H1 (cell line): ENCODE measurements at regions not wholly inside any gene's neighbourhood (a gene's known extent, or its start where the extent isn't known, plus 50 kb on each side); places are given as distances from the start of the nearest gene placed in this dataset.
"Not testable (repeated sequence)": the region's sequence is repeated elsewhere in the genome, so short reads cannot be mapped to it uniquely, and the experiment has no call there.

Source experiments
- CTCF ChIA-PET: fragments of 300-600 bp; sonication (Branson Sonifier 250); formaldehyde crosslinking; loops from one replicate; lab custom pipeline; 2021; ENCODE audit not compliant: partially characterized antibody; lab: Charles Lee
- POLR2A ChIA-PET: fragments of 300-600 bp; sonication (Branson Sonifier 250); formaldehyde crosslinking; loops from one replicate; lab custom pipeline; 2021; ENCODE audit warnings: inconsistent platforms; ENCODE audit not compliant: partially characterized antibody; lab: Charles Lee
- DNase-seq, 2 experiments: peaks; one replicate each; pipeline versions ENCODE4 v3.0.0 to v3.0.0-alpha.2; 2010 to 2022; ENCODE audit warnings: low spot score in 2 of 2, low read depth in 1 of 2, mixed read lengths in 1 of 2
- FAIRE-seq: peaks from 2 replicates; lab custom pipeline; 2011; peaks lifted over from hg19 to GRCh38; lab: Jason Lieb, UNC
- H2AFZ ChIP-seq: 2 replicates; pipeline ENCODE4 v1.8.1; 2012; ENCODE audit warnings: low read length, inconsistent platforms
- H2AK5ac ChIP-seq: 2 replicates; pipeline ENCODE4 v1.6.1; 2013; ENCODE audit warnings: low read depth, low read length
- H2BK120ac ChIP-seq: replicated peaks from 2 replicates; pipeline ENCODE3; 2013; ENCODE audit warnings: low read depth, low read length, inconsistent platforms
- H2BK12ac ChIP-seq: 2 replicates; pipeline ENCODE4 v1.6.1; 2013; ENCODE audit warnings: low read depth, low read length
- H2BK15ac ChIP-seq: 2 replicates; pipeline ENCODE4 v1.6.1; 2013; ENCODE audit warnings: low read length
- H2BK20ac ChIP-seq: 2 replicates; pipeline ENCODE4 v1.6.1; 2013; ENCODE audit warnings: low read length
- H2BK5ac ChIP-seq: 2 replicates; pipeline ENCODE4 v1.6.1; 2013; ENCODE audit warnings: low read depth, low read length
- H3K14ac ChIP-seq: 2 replicates; pipeline ENCODE4 v1.6.1; 2013; ENCODE audit warnings: inconsistent platforms; ENCODE audit not compliant: insufficient read length
- H3K18ac ChIP-seq: 2 replicates; pipeline ENCODE4 v1.6.1; 2013; ENCODE audit warnings: low read length; ENCODE audit errors: extremely low read depth
- H3K23ac ChIP-seq: 2 replicates; pipeline ENCODE4 v1.6.1; 2013; ENCODE audit warnings: inconsistent platforms; ENCODE audit not compliant: insufficient read length
- H3K23me2 ChIP-seq: 2 replicates; pipeline ENCODE4 v1.6.1; 2013; ENCODE audit warnings: low read depth, low read length
- H3K27ac ChIP-seq: 2 replicates; pipeline ENCODE4 v1.6.1; 2011; ENCODE audit warnings: low read depth, low read length, inconsistent platforms
- H3K27me3 ChIP-seq, 4 experiments: replicated peaks in 1 of 4; 1 replicate in 1 of 4; 2 replicates in 3 of 4; pipeline versions ENCODE4 v1.6.1 to v1.8.1; 2011 to 2013; ENCODE audit warnings: low read length in 3 of 4, mild to moderate bottlenecking in 3 of 4, inconsistent platforms in 2 of 4, mixed read lengths in 2 of 4, moderate library complexity in 1 of 4; ENCODE audit not compliant: control insufficient read depth in 3 of 4, insufficient read depth in 3 of 4; ENCODE audit errors: extremely low read depth in 1 of 4
- H3K36me3 ChIP-seq, 4 experiments: 2 replicates each; pipeline versions ENCODE4 v1.6.1 to v1.8.1; 2011 to 2013; ENCODE audit warnings: mild to moderate bottlenecking in 4 of 4, low read length in 3 of 4, moderate library complexity in 2 of 4, control low read depth in 1 of 4, inconsistent platforms in 1 of 4; ENCODE audit not compliant: insufficient read depth in 4 of 4, control insufficient read depth in 2 of 4
- H3K4ac ChIP-seq: replicated peaks from 2 replicates; pipeline ENCODE3; 2013; ENCODE audit warnings: low read length, low read depth, mixed read lengths, inconsistent platforms; ENCODE audit not compliant: insufficient read length
- H3K4me1 ChIP-seq, 4 experiments: replicated peaks in 1 of 4; 1 replicate in 1 of 4; 2 replicates in 3 of 4; pipeline versions ENCODE4 v1.6.1 to v1.8.1; 2011 to 2013; ENCODE audit warnings: low read length in 3 of 4, inconsistent platforms in 2 of 4, mixed read lengths in 1 of 4; ENCODE audit not compliant: insufficient read depth in 4 of 4, control insufficient read depth in 3 of 4
- H3K4me2 ChIP-seq, 2 experiments: 2 replicates each; pipeline versions ENCODE4 v1.6.1 to v1.8.1; 2011 to 2013; ENCODE audit warnings: low read depth in 2 of 2, low read length in 2 of 2, control low read depth in 1 of 2, inconsistent platforms in 1 of 2, mild to moderate bottlenecking in 1 of 2; ENCODE audit not compliant: insufficient read depth in 1 of 2
- H3K4me3 ChIP-seq, 4 experiments: fragments of 200-600, 300-600 bp in 1 of 4; sonication (generic), shearing (Covaris generic), sonication (Bioruptor Twin) in 1 of 4; 2 replicates each; pipeline versions ENCODE4 v1.5.1 to v1.8.1; 2011 to 2016; ENCODE audit warnings: low read length in 4 of 4, low read depth in 3 of 4, control low read depth in 2 of 4, inconsistent platforms in 2 of 4, mild to moderate bottlenecking in 2 of 4, mixed read lengths in 1 of 4, moderate library complexity in 1 of 4; ENCODE audit not compliant: insufficient read depth in 2 of 4; ENCODE audit errors: extremely low read depth in 1 of 4
- H3K56ac ChIP-seq: replicated peaks from 2 replicates; pipeline ENCODE3; 2013; ENCODE audit warnings: low read depth, mild to moderate bottlenecking, mixed read lengths, low read length, inconsistent platforms; ENCODE audit not compliant: insufficient read length
- H3K79me1 ChIP-seq: 2 replicates; pipeline ENCODE4 v1.6.1; 2013; ENCODE audit warnings: low read depth, low read length, control low read depth
- H3K79me2 ChIP-seq, 2 experiments: 2 replicates each; pipeline versions ENCODE4 v1.6.1 to v1.8.1; 2012 to 2013; ENCODE audit warnings: low read length in 2 of 2, mild to moderate bottlenecking in 2 of 2, inconsistent platforms in 1 of 2; ENCODE audit not compliant: insufficient read depth in 2 of 2, control insufficient read depth in 1 of 2
- H3K9ac ChIP-seq, 4 experiments: replicated peaks in 1 of 4; 1 replicate in 1 of 4; 2 replicates in 3 of 4; pipeline versions ENCODE4 v1.6.1 to v1.8.1; 2011 to 2013; ENCODE audit warnings: low read depth in 3 of 4, low read length in 3 of 4, control low read depth in 2 of 4, mild to moderate bottlenecking in 2 of 4, moderate library complexity in 2 of 4, inconsistent platforms in 1 of 4; ENCODE audit errors: extremely low read depth in 1 of 4
- H3K9me3 ChIP-seq, 2 experiments: 2 replicates each; pipeline versions ENCODE4 v1.6.1 to v1.8.1; 2012 to 2013; ENCODE audit warnings: mild to moderate bottlenecking in 2 of 2, moderate library complexity in 2 of 2, control low read depth in 1 of 2, inconsistent platforms in 1 of 2, low read depth in 1 of 2, low read length in 1 of 2, mixed read lengths in 1 of 2; ENCODE audit not compliant: insufficient read depth in 2 of 2
- H4K20me1 ChIP-seq, 2 experiments: replicated peaks in 1 of 2; 2 replicates each; pipeline versions ENCODE3 to v1.8.1; 2011 to 2013; ENCODE audit warnings: inconsistent platforms in 2 of 2, low read length in 2 of 2, mild to moderate bottlenecking in 1 of 2; ENCODE audit not compliant: insufficient read depth in 2 of 2, control insufficient read depth in 1 of 2
- H4K5ac ChIP-seq: 2 replicates; pipeline ENCODE4 v1.6.1; 2013; ENCODE audit warnings: low read length, low read depth, mixed read lengths, inconsistent platforms; ENCODE audit not compliant: insufficient read length
- H4K8ac ChIP-seq: 2 replicates; pipeline ENCODE4 v1.8.0; 2013; ENCODE audit warnings: mild to moderate bottlenecking, moderate library complexity, low read length, inconsistent platforms; ENCODE audit not compliant: insufficient read depth; ENCODE audit errors: extremely low read depth
- H4K91ac ChIP-seq: replicated peaks from 2 replicates; pipeline ENCODE3; 2013; ENCODE audit warnings: low read length, mixed read lengths, inconsistent platforms; ENCODE audit not compliant: insufficient read length
- WGBS, 2 experiments: shearing (Covaris generic) in 1 of 2; methylation state at CpG; one replicate each; pipeline versions ENCODE4 v1.1.6 to v1.1.7; 2013 to 2015; ENCODE audit warnings: low lambda C conversion rate in 2 of 2, mixed read lengths in 2 of 2, inconsistent platforms in 1 of 2, low coverage in 1 of 2, missing lambda C conversion rate in 1 of 2; ENCODE audit not compliant: insufficient replicate concordance in 2 of 2, insufficient coverage in 1 of 2, insufficient read length in 1 of 2; ENCODE audit errors: extremely low coverage in 1 of 2, missing lambda C conversion rate in 1 of 2; 5-methylcytosine and 5-hydroxymethylcytosine counted together

DNA sequence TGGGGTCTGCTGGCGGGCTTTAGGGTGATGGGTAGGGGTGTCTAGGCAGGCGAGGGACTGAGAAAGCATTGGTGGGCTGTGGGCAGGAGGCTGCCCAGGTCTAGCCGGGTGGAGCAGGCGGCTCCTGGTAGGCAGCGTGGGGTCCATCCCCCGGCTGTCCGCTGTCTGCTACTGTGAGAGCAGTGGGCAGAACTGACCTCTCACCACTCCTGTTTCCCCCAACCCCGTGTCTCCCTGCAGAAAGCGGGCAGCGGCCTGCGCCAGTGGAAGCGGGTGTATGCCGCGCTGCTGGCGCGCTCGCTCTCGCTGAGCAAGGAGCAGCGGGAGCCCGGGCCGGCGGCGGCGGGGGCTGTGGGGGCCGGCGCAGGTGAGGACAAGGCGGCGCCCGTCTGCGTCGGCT is 249.2 kb upstream of the TP53TG3 start:
- H3K18ac ChIP-seq, H3K4me1 ChIP-seq, H3K4me3 ChIP-seq, H3K9ac ChIP-seq, H3K56ac ChIP-seq, H2BK12ac ChIP-seq, FAIRE-seq, H3K36me3 ChIP-seq, H3K79me2 ChIP-seq, H3K4me2 ChIP-seq, H4K20me1 ChIP-seq, H2BK15ac ChIP-seq, H4K91ac ChIP-seq, H3K27me3 ChIP-seq, CTCF ChIA-PET, H4K5ac ChIP-seq, H2AK5ac ChIP-seq, H2BK20ac ChIP-seq, H3K23me2 ChIP-seq, H3K27ac ChIP-seq, H3K4ac ChIP-seq, H3K14ac ChIP-seq, POLR2A ChIA-PET, H3K79me1 ChIP-seq, H2BK5ac ChIP-seq, DNase-seq, H2BK120ac ChIP-seq, H3K23ac ChIP-seq, H4K8ac ChIP-seq, H2AFZ ChIP-seq: not testable (repeated sequence)
- H3K9me3 ChIP-seq: peaks cover 0 to 22% of the 10 kb centered on the region in 2 experiments; a peak in 2 of 4 replicates
- WGBS, 2 experiments: 100% methylated on average over 9 of the region's 31 CpGs; no CpG with 5 or more reads in 1 of the 2 experiments

DNA sequence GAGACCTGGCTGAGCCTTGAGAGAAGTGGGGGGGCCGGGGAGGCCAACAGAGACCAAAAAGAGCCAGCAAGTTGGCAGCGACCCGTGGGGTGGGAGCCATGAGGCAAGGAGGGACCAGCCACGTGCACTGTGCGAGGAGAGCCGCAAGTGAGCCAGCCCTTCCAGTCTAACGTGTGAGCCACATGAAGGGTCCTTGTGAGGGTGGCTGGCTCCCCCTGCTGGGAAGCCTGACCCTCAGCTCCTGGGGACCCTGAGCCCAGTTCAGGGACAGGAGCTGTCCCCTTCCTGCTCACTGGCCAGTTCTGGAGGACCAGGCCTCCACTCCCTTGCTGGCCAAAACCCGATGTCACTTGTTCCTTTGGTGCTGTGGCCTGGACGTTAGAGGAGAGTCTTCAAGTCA is 246.6 kb upstream of the TP53TG3 start:
- FAIRE-seq, CTCF ChIA-PET, H3K79me2 ChIP-seq, DNase-seq, H3K56ac ChIP-seq, H3K36me3 ChIP-seq, H4K20me1 ChIP-seq, H3K4ac ChIP-seq, H3K23ac ChIP-seq, H3K14ac ChIP-seq, H2BK5ac ChIP-seq, H3K4me1 ChIP-seq, H3K23me2 ChIP-seq, H2BK15ac ChIP-seq, H2BK20ac ChIP-seq, H3K27ac ChIP-seq, H3K9ac ChIP-seq, H2AK5ac ChIP-seq, H3K18ac ChIP-seq, POLR2A ChIA-PET, H2BK120ac ChIP-seq, H4K5ac ChIP-seq, H4K8ac ChIP-seq, H2BK12ac ChIP-seq, H4K91ac ChIP-seq, H3K4me3 ChIP-seq, H2AFZ ChIP-seq, H3K27me3 ChIP-seq, H3K4me2 ChIP-seq, H3K79me1 ChIP-seq: not testable (repeated sequence)
- H3K9me3 ChIP-seq: peaks cover 0 to 19% of the 10 kb centered on the region in 2 experiments; a peak in 2 of 4 replicates
- WGBS, 2 experiments: no CpG with 5 or more reads among the region's 9 CpGs
